Ureter (tissue), 1 donor: ENCODE measurements at regions not wholly inside any gene's neighbourhood (a gene's known extent, or its start where the extent isn't known, plus 50 kb on each side); places are given as distances from the start of the nearest gene placed in this dataset.
"Not testable (repeated sequence)": the region's sequence is repeated elsewhere in the genome, so short reads cannot be mapped to it uniquely, and the experiment has no call there.

Experiments used
- DNase-seq: peaks from one replicate; pipeline ENCODE4 v3.0.0-alpha.2; 2020; ENCODE audit warnings: low spot score
- donor health status: DM: yes; HTN: yes; CAD: no.

DNA sequence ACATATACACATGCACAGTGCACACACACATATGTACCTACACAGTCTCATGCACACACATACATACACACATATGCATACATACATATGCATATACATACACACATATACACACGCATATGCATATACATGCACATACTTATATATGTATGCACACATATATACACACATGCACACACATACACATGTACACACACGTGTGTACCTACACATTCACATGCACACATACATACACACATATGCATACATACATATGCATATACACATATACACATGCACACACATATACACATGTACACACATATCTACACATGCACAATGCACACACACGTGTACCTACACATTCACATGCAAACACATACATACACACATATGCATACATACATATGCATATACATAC is 100.3 kb upstream of the TWIST2 start:
- DNase-seq, result no peak

DNA sequence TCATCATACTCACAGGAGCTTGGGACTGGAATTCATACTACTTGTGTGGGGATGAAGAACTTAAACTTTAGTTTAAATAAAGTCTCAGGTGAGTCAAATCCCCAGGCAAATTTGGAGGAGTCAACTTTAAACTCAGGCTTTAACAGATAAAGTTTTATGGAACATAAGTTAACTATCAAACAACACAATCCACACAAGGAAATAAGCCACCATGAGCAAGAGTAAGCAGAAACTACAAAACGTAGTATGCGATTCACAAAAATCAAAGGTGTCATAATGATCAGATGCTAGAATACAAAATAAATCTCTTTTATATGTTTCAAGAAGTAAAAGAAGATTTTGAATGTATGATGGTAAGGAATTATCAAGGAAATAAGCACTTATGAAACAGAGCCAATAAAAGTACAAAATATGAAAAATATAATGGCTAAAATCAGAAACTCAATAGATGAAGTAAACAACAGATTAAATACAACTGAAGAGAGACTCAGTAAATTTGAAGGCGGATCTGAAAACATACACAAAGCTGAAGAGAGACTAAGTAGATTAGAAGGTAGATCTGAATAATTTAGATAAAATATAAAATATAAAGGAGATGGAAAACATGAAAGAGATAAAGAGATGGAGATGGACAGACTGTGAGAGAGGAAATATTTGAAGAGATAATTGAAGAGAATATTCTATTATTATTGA is 97.5 kb upstream of the TWIST2 start:
- DNase-seq, result no peak

DNA sequence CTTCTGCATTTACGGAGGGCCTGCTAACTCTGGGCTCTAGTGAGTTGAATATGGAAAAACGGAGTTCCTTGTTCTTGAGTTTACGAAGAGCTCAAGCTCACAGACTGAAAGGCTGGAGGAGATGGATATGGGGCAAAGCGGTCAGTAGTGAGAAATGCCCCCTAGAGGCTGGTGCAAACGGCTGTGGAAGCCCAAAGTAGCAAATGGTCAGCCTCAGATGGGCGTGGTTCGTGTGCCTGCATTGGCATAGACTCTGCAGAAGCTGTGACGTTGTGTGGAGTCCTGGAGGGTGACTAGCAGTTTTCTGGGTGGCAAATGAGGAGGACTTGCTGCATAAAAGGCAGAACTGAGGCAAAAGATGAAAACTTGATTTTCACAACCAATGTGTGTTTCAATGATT is 93.6 kb upstream of the TWIST2 start:
- no peak for DNase-seq

DNA sequence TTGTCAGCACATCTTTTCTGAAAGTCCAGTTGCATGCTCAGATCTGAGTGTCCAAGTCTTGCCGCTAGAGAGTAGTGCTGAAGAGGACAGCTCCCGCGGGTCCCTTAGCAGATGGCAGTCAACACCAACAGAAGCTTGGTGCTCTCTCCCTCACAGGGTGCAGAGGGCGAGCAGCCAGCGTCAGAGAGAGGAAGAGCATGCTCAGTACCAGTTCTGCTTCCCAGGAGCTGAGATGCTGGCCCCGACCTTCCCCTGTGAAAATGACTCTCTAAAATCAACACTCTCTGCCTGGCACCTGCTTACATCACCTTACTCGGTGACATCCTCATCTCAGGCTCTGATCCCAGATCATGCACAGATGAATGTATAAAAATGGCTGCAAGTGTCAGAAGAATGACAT is 86.0 kb upstream of the TWIST2 start:
- no peak for DNase-seq

DNA sequence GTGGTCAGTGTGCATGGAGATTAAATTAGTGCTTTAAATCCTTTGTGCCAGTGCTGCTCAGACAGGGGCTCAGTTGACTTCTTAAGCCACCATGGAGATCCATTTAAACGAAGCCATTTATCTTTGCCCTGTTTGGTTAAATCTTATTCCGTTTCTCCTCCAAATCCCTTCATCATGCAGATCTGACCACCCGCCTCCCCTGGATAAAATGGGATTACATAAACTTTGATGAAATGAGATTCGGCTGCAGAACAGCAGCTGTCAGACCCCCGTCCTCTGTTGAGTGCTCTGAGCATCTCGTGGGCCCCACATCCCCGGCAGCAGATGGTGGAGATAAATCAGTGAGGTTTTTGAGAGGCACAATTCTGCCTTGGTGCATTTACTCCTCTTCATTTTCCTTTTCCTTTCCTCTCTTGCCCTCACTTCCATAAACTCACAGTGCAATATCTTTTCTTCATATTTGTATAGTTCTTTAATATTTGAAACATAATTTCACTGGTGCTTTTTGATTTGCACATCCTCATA is 84.4 kb upstream of the TWIST2 start:
- DNase-seq, result no peak

DNA sequence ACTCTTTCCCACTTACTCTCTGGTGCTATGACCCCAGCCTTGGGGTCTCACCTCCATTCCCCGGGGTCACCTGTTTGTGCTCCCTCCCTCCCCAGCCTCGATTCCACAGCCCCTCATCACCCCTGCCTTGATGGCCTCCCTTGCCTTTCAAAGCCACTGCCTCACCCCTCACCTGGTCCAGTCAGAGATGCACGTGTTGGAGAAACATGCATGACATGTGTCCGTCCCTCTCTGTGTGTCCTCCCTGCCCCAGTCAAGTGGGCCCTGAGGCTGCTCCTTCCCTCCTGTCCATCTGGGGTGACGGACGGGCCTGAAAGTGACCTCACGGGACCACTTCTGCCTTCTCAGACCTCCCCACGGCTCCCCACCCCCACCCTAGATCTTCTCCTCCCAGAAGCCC is 82.3 kb upstream of the TWIST2 start:
- DNase-seq, result no peak

DNA sequence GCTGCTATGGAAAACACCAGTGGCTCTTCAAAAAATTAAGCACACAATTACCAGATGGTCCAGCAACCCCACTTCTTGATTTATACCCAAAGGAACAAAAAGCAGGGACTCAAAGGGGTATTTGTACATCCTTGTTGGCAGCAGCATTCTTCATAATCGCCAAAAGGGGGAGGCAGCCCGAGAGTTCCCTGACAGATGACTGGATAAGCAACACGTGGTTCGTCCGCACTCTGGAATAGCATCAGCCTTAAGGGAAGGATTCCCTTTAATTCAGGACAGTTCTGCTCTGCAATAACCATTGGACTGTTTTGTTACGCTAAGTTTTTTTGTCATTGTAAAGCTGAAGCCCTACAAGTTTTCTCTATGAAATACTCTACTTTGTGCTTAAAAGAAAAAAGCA is 76.7 kb upstream of the TWIST2 start:
- DNase-seq, result no peak

DNA sequence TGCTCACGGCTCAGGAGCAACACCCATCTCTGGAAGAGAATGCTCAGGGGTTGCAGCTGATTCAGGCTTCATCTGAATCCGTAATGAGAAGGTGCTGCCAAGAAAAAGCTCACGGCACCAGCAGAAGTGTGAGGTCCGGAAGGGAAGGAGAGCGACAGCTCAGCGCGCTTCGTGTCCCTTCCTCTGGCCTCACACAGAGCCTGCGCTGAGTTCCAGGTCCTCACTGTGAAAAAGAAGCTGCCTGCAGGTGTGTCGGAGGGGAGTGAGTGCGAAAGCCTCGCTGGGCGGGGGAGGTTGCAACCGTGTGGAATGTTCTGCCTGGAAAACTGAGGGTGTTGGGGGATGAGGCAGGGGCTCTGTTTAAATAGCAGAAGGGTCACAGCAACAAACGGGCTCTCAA is 76.2 kb upstream of the TWIST2 start:
- DNase-seq, result no peak

DNA sequence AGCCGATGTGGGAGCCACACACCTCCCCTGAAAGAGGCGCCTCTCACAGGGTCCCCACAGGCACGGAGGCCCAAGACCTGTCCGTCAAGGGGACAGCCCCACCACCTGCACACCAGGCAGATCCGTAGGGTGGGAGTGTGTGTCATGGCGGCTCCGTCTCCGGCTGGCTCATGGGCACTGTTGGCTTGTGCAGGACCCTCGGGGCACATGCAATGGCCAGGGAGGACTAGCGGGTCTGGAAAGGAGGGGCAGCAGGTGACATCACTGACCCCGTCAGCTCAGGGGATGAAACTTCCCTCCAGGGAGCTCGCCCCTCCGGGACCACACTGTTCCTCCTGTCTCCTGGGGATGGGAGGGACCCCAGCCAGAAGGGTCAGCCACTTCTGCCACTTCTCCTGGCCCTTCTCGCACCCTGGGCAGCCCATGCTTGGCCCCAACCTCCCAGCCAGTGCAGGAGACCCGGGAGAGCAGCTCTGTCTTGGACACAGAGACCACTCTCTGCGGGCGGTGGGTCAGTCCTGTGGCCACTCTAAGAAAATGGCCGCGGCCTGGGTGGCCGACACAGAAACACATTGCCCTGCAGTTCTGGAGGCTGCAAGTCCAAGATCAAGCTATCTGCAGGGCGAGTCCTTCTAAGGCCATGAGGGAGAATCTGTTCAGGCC is 75.1 kb upstream of the TWIST2 start:
- no peak for DNase-seq

DNA sequence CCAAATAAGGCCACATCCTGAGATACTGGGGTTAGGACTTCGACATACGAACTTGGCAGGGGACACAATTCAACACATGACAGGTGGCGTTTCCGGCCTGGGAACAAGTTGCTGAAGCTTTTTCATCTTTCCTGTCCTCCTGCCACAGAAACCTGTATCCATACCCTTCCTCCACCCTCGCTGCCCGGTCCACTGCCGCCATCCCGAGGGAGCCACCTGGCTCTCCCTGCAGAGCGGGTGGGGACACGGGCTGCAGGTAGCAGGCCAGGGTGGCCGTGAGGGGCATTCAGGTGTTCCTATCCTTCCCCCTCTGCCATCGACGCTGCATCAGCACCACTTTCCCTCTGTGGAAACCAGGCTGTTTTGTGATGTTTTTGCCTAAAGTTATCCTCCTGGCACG is 74.4 kb upstream of the TWIST2 start:
- no peak for DNase-seq

DNA sequence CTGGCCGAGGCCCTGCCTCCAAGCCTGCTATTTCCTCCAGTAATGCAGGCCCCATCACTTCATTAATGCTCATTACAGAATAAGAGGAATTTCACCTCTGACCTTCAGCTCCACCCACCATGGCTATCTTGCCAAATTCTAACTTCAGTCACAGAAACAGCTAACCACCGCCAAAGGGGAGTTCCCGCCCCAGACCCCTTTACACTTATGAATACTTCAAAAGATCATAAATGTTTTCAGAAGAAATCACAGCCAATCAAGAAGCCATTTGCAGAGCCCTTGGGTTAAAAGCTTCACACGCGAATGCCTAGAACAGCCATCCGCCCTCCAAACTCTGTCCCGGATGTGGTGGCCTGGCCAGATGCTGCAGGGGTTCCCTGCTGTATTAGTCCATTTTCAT is 73.8 kb upstream of the TWIST2 start:
- DNase-seq, result no peak

DNA sequence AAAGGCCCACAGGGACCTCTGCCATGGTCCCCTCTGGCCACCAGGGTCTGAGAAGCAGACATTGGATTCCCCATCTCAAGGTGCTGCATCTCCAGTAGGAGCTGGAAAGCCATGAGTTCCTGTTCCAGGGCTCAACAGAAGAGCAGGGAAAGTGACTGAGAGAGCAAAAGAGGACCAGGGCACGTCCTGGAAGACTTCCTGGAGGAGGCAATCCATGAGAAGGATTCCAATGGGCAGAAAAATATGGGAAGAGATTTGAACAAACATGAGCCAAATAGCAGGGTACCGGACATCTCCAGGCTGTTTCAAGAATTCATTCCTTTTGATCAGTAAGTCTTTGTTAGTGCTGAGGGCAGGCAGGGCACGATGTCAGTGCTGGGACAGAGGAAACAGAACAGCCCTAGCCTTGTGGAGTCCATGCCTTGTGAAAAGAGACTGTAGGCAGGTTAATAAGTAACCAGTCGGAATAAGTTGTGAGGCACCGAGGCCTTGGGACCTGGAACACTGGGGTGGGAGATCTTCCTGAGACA is 72.8 kb upstream of the TWIST2 start:
- DNase-seq, result no peak

DNA sequence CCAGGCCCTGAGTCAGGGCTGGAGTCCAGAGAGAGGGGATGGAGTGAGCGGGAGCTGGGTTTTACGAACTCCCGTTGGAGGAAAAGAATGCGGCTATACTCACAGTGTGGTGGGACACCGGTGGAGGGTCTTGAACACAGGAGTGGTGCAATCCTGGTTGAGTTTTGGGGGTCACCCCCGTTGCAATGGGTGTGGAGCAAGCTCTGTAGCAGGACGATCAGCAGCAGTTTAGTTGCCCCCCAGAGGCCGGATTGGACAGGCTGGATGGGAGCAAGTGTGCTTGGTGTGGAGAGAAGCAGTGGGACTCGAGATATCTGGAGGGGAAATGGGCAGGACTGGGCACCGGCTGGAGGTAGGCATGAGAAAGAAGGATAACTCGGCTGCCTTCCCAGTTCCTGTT is 72.3 kb upstream of the TWIST2 start:
- DNase-seq, result no peak

DNA sequence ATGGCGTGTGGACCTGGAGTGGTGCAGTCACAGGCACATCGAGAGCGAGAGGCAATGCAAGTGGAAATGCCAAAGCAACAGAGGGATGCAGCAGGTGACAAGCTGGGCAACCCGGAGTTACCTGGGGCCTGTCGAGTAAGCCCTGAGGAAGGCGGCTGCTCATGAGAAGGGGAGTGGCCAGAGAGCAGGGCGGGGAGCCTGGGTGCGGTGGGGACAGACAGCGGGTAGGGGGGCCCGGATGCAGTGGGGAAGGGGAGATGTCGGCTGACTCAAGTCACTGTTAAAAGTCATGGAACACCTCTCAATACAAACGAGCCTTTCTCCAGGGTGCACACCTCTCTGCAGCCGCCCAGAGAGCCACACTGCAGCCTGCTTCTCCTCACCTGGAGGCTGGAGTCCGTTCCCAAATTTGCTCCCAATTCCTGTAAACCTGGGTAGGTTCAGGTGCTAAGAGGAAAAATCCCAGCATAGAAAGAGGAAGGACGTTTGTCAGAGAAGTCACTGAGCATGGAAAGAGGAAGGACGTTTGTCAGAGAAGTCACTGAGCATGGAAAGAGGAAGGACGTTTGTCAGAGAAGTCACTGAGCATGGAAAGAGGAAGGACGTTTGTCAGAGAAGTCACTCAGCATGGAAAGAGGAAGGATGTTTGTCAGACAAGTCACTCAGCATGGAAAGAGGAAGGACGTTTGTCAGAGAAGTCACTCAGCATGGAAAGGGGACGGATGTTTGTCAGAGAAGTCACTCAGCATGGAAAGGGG is 71.7 kb upstream of the TWIST2 start:
- DNase-seq, result no peak

DNA sequence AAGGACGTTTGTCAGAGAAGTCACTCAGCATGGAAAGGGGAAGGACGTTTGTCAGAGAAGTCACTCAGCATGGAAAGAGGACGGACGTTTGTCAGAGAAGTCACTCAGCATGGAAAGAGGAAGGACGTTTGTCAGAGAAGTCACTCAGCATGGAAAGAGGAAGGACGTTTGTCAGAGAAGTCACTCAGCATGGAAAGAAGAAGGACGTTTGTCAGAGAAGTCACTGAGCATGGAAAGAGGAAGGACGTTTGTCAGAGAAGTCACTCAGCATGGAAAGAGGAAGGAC is 71.2 kb upstream of the TWIST2 start:
- not testable (repeated sequence) for DNase-seq

DNA sequence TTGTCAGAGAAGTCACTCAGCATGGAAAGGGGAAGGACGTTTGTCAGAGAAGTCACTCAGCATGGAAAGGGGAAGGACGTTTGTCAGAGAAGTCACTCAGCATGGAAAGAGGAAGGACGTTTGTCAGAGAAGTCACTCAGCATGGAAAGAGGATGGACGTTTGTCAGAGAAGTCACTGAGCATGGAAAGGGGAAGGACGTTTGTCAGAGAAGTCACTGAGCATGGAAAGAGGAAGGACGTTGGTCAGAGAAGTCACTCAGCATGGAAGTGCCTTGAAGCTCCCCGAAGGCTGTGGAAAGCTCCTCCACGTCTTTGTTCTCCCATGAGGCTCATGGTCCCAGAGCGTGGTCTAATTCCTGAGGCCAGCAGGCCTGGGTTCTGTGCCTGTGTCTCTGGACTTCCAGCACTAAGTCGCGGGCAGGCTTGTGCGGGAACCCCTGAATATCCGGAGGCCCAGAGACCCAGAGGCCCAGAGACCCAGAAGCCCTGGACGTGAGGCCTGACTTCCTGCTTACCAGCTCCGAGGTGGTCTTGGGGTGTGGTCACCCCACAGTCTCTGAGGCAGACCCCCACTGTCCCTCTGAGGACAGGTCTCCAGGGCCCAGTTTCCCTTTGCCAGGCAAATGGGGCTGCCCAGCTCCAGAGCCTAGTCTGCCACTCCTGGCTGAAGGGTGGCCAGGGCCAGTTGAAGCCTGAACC is 70.4 kb upstream of the TWIST2 start:
- DNase-seq, result no peak

DNA sequence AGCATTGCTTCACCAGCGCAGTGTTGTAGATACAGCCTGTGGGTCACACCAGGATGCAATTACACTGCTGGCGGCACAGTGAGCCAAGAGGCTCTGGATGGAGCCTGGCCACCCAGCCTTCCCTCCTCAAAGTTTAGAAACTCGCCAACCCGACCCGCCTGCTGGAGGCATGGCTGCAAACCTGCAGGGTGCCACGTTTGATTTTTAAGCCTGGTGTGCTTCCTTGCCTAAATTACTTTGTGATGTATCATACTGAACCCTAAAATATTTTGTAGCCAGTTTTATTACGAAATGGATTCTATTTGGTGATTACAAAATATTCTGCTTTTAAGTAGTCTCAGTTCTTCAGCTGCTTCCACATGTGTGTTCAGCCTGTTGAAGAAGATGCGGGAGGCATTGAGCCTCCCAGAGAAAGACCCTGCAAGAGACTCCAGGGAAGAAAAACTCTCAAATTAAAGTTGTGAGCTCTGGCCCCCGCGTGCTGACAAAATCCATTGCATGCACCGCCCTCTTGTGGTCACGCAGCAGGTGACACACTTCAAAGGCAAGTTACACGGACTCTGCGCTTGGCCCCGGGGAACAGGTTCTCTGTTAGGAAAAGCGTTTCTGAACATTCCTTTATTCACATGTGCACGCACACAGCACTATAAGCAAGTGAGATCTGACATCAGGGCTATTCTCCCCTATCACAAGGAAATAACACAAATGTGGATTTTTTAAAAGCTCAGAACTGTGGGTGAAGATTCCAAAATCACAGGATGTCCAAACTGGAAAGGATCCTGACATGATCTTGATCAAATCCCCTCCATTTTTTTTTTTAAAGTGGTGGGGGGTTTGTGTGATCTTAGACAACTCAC is 63.0 kb upstream of the TWIST2 start:
- DNase-seq, result peak; percentile 72

DNA sequence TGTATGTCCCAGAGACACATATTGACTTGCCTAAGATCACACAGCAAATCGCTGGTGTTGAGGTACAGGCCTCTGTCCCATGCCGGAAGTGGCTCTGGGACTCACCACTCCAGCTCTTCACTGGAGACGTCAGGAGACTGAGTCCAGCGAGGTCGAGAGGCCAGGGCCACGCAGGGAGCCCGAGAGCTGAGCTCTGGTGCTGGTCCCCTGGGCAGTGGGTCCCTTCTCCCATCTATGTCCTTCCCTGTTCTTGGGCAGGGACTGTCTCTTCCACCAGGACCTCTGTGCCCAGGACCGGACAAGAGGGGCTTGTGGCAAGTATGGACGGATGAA is 62.4 kb upstream of the TWIST2 start:
- DNase-seq, result no peak

DNA sequence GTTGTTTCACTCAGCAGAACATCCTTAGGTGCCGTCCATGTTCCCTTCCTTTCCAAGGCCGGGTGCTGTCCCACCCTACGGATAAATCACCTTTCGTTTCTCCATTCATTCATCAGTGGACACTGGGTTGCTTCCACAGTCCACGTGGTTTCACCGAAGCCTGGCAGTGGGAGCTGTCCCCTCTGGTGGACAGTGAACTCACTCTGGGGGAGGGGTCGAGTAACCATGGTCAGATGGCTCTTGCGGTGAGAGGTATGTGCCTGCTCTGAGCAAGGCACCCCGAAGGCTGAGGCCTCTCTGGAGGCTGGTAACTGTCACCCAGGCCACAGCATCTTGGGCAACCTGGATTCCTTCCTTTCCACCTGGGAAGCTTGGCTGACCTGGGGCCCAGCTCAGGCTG is 61.5 kb upstream of the TWIST2 start:
- DNase-seq, result no peak

DNA sequence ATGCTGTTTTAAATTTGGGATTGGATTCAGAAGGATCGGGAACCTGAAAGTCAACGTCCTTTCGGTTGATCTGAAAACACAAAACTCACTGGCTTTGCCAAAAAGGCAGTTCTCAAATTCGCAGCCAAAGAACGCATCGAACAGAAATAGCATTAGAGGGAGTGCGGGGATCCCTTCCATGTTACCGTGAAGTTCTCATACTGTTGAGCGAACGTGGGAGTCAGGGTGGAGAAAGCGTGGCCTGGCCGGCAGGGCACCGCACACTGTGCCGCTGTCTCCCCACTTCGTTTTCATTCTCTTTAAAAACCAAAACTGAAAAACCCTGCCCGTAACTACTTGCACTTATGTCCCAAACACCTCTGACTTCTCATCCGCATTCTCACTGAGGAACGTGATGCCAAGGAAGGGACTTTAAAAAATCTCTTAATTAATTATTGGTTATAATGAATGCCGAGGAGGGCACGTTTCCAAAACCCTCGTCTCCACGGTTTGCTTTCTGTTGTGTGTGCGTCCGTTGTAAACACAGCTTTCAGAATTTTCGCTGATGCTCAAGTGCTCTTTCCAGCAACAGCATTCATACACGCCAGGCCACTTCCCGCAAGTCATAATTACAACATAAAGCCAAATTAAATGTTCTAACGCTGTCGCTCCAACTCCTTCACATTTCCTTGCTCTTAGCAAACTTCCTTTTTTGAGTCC is 60.9 kb upstream of the TWIST2 start:
- no peak for DNase-seq

DNA sequence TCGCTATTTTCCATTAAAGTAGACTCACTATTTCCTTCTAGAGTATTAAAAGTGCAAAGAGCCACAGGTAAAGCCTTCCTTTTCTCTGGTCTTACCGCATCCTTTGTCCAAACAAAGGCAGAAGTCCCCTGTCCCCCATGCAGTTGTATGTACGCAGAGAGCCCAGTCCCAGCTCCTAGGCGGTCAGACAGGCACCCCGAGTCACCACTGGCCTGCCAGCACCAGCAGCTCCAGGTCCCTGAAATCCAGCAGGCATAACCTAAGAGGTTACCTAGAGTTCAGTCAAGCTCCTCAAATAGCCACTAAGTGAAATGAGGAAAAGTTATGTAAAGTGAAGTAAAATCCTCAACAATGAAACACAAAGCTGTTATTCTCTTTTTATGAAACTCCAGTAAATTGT is 60.4 kb upstream of the TWIST2 start:
- DNase-seq, result no peak
